ENCODE measurements at regions not wholly inside any gene's neighbourhood (a gene's known extent, or its start where the extent isn't known, plus 50 kb on each side); places are given as distances from the start of the nearest gene placed in this dataset.

DNA sequence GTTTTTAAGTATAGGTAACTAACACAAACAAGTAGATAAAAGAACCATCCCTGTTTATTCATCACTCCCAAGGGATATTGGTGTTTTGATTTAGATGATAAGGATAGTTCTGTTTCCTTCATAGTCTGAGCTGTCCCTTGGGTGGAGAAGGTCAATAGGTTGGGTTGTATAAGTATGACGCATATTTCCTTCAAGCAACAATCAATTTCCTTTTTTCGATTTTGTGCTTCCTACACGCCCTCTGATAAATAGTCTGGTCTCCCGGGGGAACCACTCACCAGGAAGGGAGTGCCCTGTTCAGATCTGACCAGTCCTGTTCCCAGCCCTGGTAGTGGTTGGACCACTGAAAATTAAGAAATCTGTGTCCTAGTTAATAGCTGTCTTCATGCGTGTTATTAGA, 378.8 kb upstream of the FAR2 start:
- H2BK120ac ChIP-seq (ENCODE audit: low read depth, low read length, poor library complexity, severe bottlenecking), result no peak overlapping the region
- H2AFZ ChIP-seq (ENCODE audit: low read length), result no peak overlapping the region
- TF ChIP-seq CTCF (conservative IDR thresholded peaks at IDR 0.05), result no peak
- no peak overlapping the region for H2BK15ac ChIP-seq (ENCODE audit: low read depth, low read length)
- no peak overlapping the region for H3K4me2 ChIP-seq (ENCODE audit: insufficient read depth, insufficient read length, low read length)
- no CpG with 5 or more reads among the region's 5 CpGs for WGBS (ENCODE audit: extremely low coverage, insufficient read length, low lambda C conversion rate)
- H4K20me1 ChIP-seq (ENCODE audit: control insufficient read depth, insufficient read depth, insufficient read length), result no peaks in the 10 kb centered on the region
- no peak overlapping the region for H2AK5ac ChIP-seq (ENCODE audit: insufficient read length, low read length)
- no peaks in the 10 kb centered on the region for H3K9me3 ChIP-seq (ENCODE audit: control insufficient read depth, low read depth, low read length)
- no peaks in the 10 kb centered on the region for H3K79me2 ChIP-seq (ENCODE audit: insufficient read depth, low read length)
- no peaks in the 10 kb centered on the region for H3K4me1 ChIP-seq (ENCODE audit: insufficient read depth, low read length)
- Mint-ChIP-seq H3K27ac (no peak overlapping the region), H3K27me3 (ENCODE audit: low read depth) (no peaks in the 10 kb centered on the region), H3K36me3 (ENCODE audit: insufficient read depth in 1 of 3, low read depth in 3 of 3) (no peaks in the 10 kb centered on the region; a peak in 1 of 7 replicates), H3K4me3 (no peak overlapping the region), H3K4me1 (peaks cover 0 to 5% of the 10 kb centered on the region in 2 experiments; a peak in 1 of 4 replicates), H3K9me3 (no peaks in the 10 kb centered on the region; a peak in 2 of 5 replicates)
- no peak overlapping the region for H3K18ac ChIP-seq (ENCODE audit: insufficient read length, low read depth, low read length)
- H4K5ac ChIP-seq (ENCODE audit: insufficient read length, low read depth, low read length), result no peak overlapping the region
- no peak overlapping the region for H3K27ac ChIP-seq (ENCODE audit: insufficient read length, low read depth, low read length)
- H3K23ac ChIP-seq (ENCODE audit: insufficient read length, low read depth, low read length), result no peak overlapping the region
- no peaks in the 10 kb centered on the region for H3K27me3 ChIP-seq (ENCODE audit: insufficient read depth, low read length)
- H3T11ph ChIP-seq (ENCODE audit: low read length), result no peak overlapping the region
- H3K14ac ChIP-seq (ENCODE audit: insufficient read depth, low read length), result no peak overlapping the region
- no peak overlapping the region for H4K8ac ChIP-seq (replicated peaks; ENCODE audit: insufficient read length, low read depth, low read length)
- H3K79me1 ChIP-seq (ENCODE audit: insufficient read depth, low read depth, low read length, poor library complexity, severe bottlenecking), result no peaks in the 10 kb centered on the region
- H3K23me2 ChIP-seq (ENCODE audit: insufficient read length, low read depth, low read length, poor library complexity, severe bottlenecking), result no peaks in the 10 kb centered on the region
- no peak overlapping the region for H4K91ac ChIP-seq (ENCODE audit: insufficient read length, low read depth, low read length)
- no peak overlapping the region for H3K9ac ChIP-seq (ENCODE audit: extremely low read depth, insufficient read length, low read length)
- H2BK12ac ChIP-seq (ENCODE audit: insufficient read length, low read depth, low read length), result no peak overlapping the region
- no peak overlapping the region for H3K56ac ChIP-seq (ENCODE audit: insufficient read length, low read depth, low read length)
- H2BK20ac ChIP-seq (ENCODE audit: low read depth, low read length, poor library complexity, severe bottlenecking), result no peak overlapping the region
- no peak overlapping the region for H2BK5ac ChIP-seq (ENCODE audit: insufficient read length, low read length)
- DNase-seq, result no peak
- H3K4ac ChIP-seq (ENCODE audit: low read depth, low read length), result no peak overlapping the region

All from H9 (cell line).